GM12891 (cell line): ENCODE measurements at regions not wholly inside any gene's neighbourhood (a gene's known extent, or its start where the extent isn't known, plus 50 kb on each side); places are given as distances from the start of the nearest gene placed in this dataset.

Experiments used
- DNase-seq: peaks from one replicate; pipeline ENCODE4 v3.0.0; 2011; ENCODE audit warnings: low spot score; ENCODE audit not compliant: insufficient read length
- FAIRE-seq: peaks from 2 replicates; lab custom pipeline; 2011; peaks lifted over from hg19 to GRCh38; lab: Jason Lieb, UNC
- PAX5 ChIP-seq: IDR thresholded peaks from 2 replicates; pipeline ENCODE4 v1.6.1; 2011; ENCODE audit warnings: low read length, moderate library complexity, mild to moderate bottlenecking; ENCODE audit not compliant: insufficient read depth, severe bottlenecking
- POLR2A ChIP-seq: IDR thresholded peaks from 2 replicates; pipeline ENCODE4 v1.6.1; 2011; ENCODE audit warnings: low read depth, low read length, control low read depth
- POLR2AphosphoS5 ChIP-seq: IDR thresholded peaks from 2 replicates; pipeline ENCODE4 v1.6.1; 2011; ENCODE audit warnings: low read depth, low read length, control low read depth
- POU2F2 ChIP-seq: IDR thresholded peaks from 2 replicates; pipeline ENCODE4 v1.6.1; 2011; ENCODE audit warnings: low read depth, mild to moderate bottlenecking, control low read depth, low read length, moderate library complexity
- SPI1 ChIP-seq: IDR thresholded peaks from 2 replicates; pipeline ENCODE4 v1.6.1; 2011; ENCODE audit warnings: low read depth, low read length, control low read depth
- TAF1 ChIP-seq: IDR thresholded peaks from 2 replicates; pipeline ENCODE4 v1.6.1; 2011; ENCODE audit warnings: low read depth, low read length, control low read depth

- TF ChIP-seq PAX5 (no peak), TAF1 (no peak)
- DNase-seq (no peak), FAIRE-seq (no peak)
These were observed 567.3 kb upstream of the GHITM start for GRCh38 chr10:83572036-83572435.

- TF ChIP-seq POLR2AphosphoS5: no peak
- no peak for TF ChIP-seq TAF1
- TF ChIP-seq POU2F2: no peak
- TF ChIP-seq SPI1: no peak
- no peak for TF ChIP-seq POLR2A
- TF ChIP-seq PAX5: no peak
- DNase-seq (no peak), FAIRE-seq (no peak)
These were observed 564.5 kb upstream of the GHITM start for GRCh38 chr10:83574770-83575169.

- FAIRE-seq (no peak), DNase-seq (no peak)
- TF ChIP-seq PAX5: no peak
- no peak for TF ChIP-seq POLR2AphosphoS5
- no peak for TF ChIP-seq POU2F2
- TF ChIP-seq SPI1: no peak
- no peak for TF ChIP-seq TAF1
- no peak for TF ChIP-seq POLR2A
These were observed 561.9 kb upstream of the GHITM start for GRCh38 chr10:83577421-83577820.

- DNase-seq: no peak
- no peak for FAIRE-seq
- TF ChIP-seq PAX5 (no peak), POLR2AphosphoS5 (no peak), POU2F2 (no peak), SPI1 (no peak), TAF1 (no peak), POLR2A (no peak)
These were observed 558.8 kb upstream of the GHITM start for GRCh38 chr10:83580373-83581012.

- DNase-seq: no peak
- no peak for FAIRE-seq
- no peak for TF ChIP-seq SPI1
- TF ChIP-seq PAX5: no peak
- no peak for TF ChIP-seq POLR2AphosphoS5
- TF ChIP-seq POLR2A: no peak
- TF ChIP-seq POU2F2: no peak
- no peak for TF ChIP-seq TAF1
These were observed 556.8 kb upstream of the GHITM start for GRCh38 chr10:83582407-83583095.

GRCh38 chr10:83585686-83586085 lies 553.6 kb upstream of the GHITM start:
- DNase-seq: no peak
- no peak for FAIRE-seq
- TF ChIP-seq TAF1 (no peak), POLR2AphosphoS5 (no peak), POLR2A (no peak), PAX5 (no peak), SPI1 (no peak), POU2F2 (no peak)

- FAIRE-seq: no peak
- DNase-seq: no peak
- TF ChIP-seq POLR2A (no peak), POU2F2 (no peak), POLR2AphosphoS5 (no peak), PAX5 (no peak), TAF1 (no peak), SPI1 (no peak)
These were observed 546.9 kb upstream of the GHITM start for GRCh38 chr10:83592337-83592935.

GRCh38 chr10:83603708-83604107 lies 535.6 kb upstream of the GHITM start:
- DNase-seq: peak; percentile 4
- peak; percentile 80 for FAIRE-seq
- TF ChIP-seq POLR2A (no peak), PAX5 (no peak)

- TF ChIP-seq PAX5: no peak
- no peak for TF ChIP-seq POLR2AphosphoS5
- no peak for TF ChIP-seq SPI1
- no peak for TF ChIP-seq POU2F2
- TF ChIP-seq TAF1: no peak
- TF ChIP-seq POLR2A: no peak
- DNase-seq: no peak
- FAIRE-seq: no peak
These were observed 533.3 kb upstream of the GHITM start for GRCh38 chr10:83605783-83606630.
